ENCODE measurements at regions not wholly inside any gene's neighbourhood (a gene's known extent, or its start where the extent isn't known, plus 50 kb on each side); places are given as distances from the start of the nearest gene placed in this dataset.
"Not testable (repeated sequence)": the region's sequence is repeated elsewhere in the genome, so short reads cannot be mapped to it uniquely, and the experiment has no call there.

GRCh38 chr9:40174035-40174434 lies 818.6 kb downstream of the SPATA31A1 start:
- not testable (repeated sequence) for TF ChIP-seq CTCF (IDR thresholded peaks at IDR 0.05; ENCODE audit: borderline replicate concordance, extremely low read depth, low read length, poor library complexity, severe bottlenecking); EZH2 (IDR thresholded peaks at IDR 0.05; ENCODE audit: borderline replicate concordance, low read depth, low read length, severe bottlenecking)
